Body of pancreas (tissue), 4 donors: ENCODE measurements at regions not wholly inside any gene's neighbourhood (a gene's known extent, or its start where the extent isn't known, plus 50 kb on each side); places are given as distances from the start of the nearest gene placed in this dataset.

Experiments used
- ATAC-seq: fragments of 150-250 bp; one replicate; pipeline ENCODE4 v1.9.1; 2016
- DNase-seq, 4 donors: peaks; one replicate each; pipeline ENCODE4 v3.0.0-alpha.2; 2019
- H3K27ac ChIP-seq, 4 donors: fragments of 200-600 bp; sonication (generic); 1 replicate in 3 of 4; 2 replicates in 1 of 4; pipeline versions ENCODE4 v1.5.1 to v1.6.1; 2016 to 2019; ENCODE audit warnings: mild to moderate bottlenecking in 1 of 4, mixed read lengths in 1 of 4, moderate library complexity in 1 of 4
- H3K27me3 ChIP-seq, 2 donors: fragments of 200-600 bp; sonication (generic); one replicate each; pipeline ENCODE4 v1.6.0; 2016; ENCODE audit warnings: mild to moderate bottlenecking in 1 of 2
- H3K36me3 ChIP-seq, 2 donors: fragments of 200-600 bp; sonication (generic); replicated peaks in 1 of 2; 2 replicates each; pipeline ENCODE4 v1.5.1; 2016; ENCODE audit warnings: low read depth in 2 of 2; ENCODE audit not compliant: insufficient read depth in 1 of 2
- H3K4me1 ChIP-seq: fragments of 200-600 bp; sonication (generic); one replicate; pipeline ENCODE4 v1.6.0; 2016
- H3K4me3 ChIP-seq, 2 donors: fragments of 200-600 bp; sonication (generic); 1 replicate in 1 of 2; 2 replicates in 1 of 2; pipeline ENCODE4 v1.5.1; 2016 to 2019
- H3K9me3 ChIP-seq, 3 donors: fragments of 200-600 bp; sonication (generic); 1 replicate in 2 of 3; 2 replicates in 1 of 3; pipeline ENCODE4 v1.5.1; 2016
- POLR2A ChIP-seq, 3 donors: fragments of 450-650 bp; IDR thresholded peaks; one replicate each; pipeline ENCODE4 v1.6.1; 2016; ENCODE audit warnings: antibody characterized with exemption in 3 of 3, mild to moderate bottlenecking in 2 of 3
- WGBS, 2 donors: methylation state at CpG; one replicate each; pipeline ENCODE4 v1.1.5; 2017; 5-methylcytosine and 5-hydroxymethylcytosine counted together
- intact Hi-C: fragments of 100-400 bp; cut with DNase I; formaldehyde crosslinking; loops from one replicate; pipeline ENCODE4 v1.15.1; 2023
- TF ChIP-seq, protein P1 (sequence below), 7 experiments: fragments of 450-650 bp in 4 of 7; fragments of 200-600 bp in 3 of 7; sonication (generic) in 3 of 7; IDR thresholded peaks; one replicate each; pipeline ENCODE4 v1.5.1; 2016 to 2019; ENCODE audit warnings: antibody characterized with exemption in 7 of 7

GRCh38 chr7:159281573-159281972 lies 136.9 kb upstream of the VIPR2 start:
- H3K36me3 ChIP-seq: no peaks in the 10 kb centered on the region
- intact Hi-C loops: no loop called here
- ATAC-seq: no peak
- no peak overlapping the region for H3K4me3 ChIP-seq
- WGBS, 2 donors: 39 to 70% methylated on average over 2 to 3 of the region's 3 CpGs
- TF ChIP-seq POLR2A (IDR thresholded peaks at IDR 0.05): no peak
- TF ChIP-seq, protein P1, sequence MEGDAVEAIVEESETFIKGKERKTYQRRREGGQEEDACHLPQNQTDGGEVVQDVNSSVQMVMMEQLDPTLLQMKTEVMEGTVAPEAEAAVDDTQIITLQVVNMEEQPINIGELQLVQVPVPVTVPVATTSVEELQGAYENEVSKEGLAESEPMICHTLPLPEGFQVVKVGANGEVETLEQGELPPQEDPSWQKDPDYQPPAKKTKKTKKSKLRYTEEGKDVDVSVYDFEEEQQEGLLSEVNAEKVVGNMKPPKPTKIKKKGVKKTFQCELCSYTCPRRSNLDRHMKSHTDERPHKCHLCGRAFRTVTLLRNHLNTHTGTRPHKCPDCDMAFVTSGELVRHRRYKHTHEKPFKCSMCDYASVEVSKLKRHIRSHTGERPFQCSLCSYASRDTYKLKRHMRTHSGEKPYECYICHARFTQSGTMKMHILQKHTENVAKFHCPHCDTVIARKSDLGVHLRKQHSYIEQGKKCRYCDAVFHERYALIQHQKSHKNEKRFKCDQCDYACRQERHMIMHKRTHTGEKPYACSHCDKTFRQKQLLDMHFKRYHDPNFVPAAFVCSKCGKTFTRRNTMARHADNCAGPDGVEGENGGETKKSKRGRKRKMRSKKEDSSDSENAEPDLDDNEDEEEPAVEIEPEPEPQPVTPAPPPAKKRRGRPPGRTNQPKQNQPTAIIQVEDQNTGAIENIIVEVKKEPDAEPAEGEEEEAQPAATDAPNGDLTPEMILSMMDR (IDR thresholded peaks at IDR 0.05): no peak
- DNase-seq: peak in 3 of 4 donors; percentile 25 to 61 (median 41)
- H3K27me3 ChIP-seq: no peaks in the 10 kb centered on the region
- H3K27ac ChIP-seq: no peak overlapping the region
- H3K4me1 ChIP-seq: no peaks in the 10 kb centered on the region
- no peaks in the 10 kb centered on the region for H3K9me3 ChIP-seq

GRCh38 chr7:159280008-159280407 lies 135.3 kb upstream of the VIPR2 start:
- WGBS, 2 donors: 69 to 83% methylated on average over 3 of the region's 3 CpGs
- Histone ChIP-seq H3K27me3 (no peaks in the 10 kb centered on the region), H3K36me3 (no peaks in the 10 kb centered on the region), H3K27ac (no peak overlapping the region), H3K4me1 (no peaks in the 10 kb centered on the region), H3K9me3 (no peaks in the 10 kb centered on the region), H3K4me3 (no peak overlapping the region)
- no peak for DNase-seq
- no peak for ATAC-seq
- TF ChIP-seq, protein P1 (IDR thresholded peaks at IDR 0.05): no peak
- no peak for TF ChIP-seq POLR2A (IDR thresholded peaks at IDR 0.05)
- intact Hi-C loops: no loop called here

GRCh38 chr7:159272739-159273138 lies 128.1 kb upstream of the VIPR2 start:
- peaks cover 0 to 14% (median 0%) of the 10 kb centered on the region in 3 donors for H3K9me3 ChIP-seq
- no peaks in the 10 kb centered on the region for H3K36me3 ChIP-seq
- DNase-seq (no peak), ATAC-seq (no peak)
- H3K4me3 ChIP-seq: no peak overlapping the region
- H3K27ac ChIP-seq: no peak overlapping the region
- no peaks in the 10 kb centered on the region for H3K27me3 ChIP-seq
- 77 to 82% methylated on average over 3 of the region's 3 CpGs for WGBS, 2 donors
- H3K4me1 ChIP-seq: no peaks in the 10 kb centered on the region
- no peak for TF ChIP-seq POLR2A (IDR thresholded peaks at IDR 0.05)
- TF ChIP-seq, protein P1 (IDR thresholded peaks at IDR 0.05): no peak
- intact Hi-C loops: no loop called here

GRCh38 chr7:159271781-159272180 lies 127.1 kb upstream of the VIPR2 start:
- Histone ChIP-seq H3K9me3 (peaks cover 0 to 14% (median 0%) of the 10 kb centered on the region in 3 donors), H3K4me1 (no peaks in the 10 kb centered on the region), H3K4me3 (no peak overlapping the region), H3K27me3 (no peaks in the 10 kb centered on the region), H3K36me3 (no peaks in the 10 kb centered on the region), H3K27ac (no peak overlapping the region)
- ATAC-seq (no peak), DNase-seq (no peak)
- WGBS, 2 donors: 34 to 48% methylated on average over 1 of the region's 1 CpG
- intact Hi-C loops: no loop called here
- no peak for TF ChIP-seq POLR2A (IDR thresholded peaks at IDR 0.05)
- TF ChIP-seq, protein P1 (IDR thresholded peaks at IDR 0.05): no peak

GRCh38 chr7:159269745-159270144 lies 125.1 kb upstream of the VIPR2 start:
- H3K27me3 ChIP-seq: no peaks in the 10 kb centered on the region
- H3K27ac ChIP-seq: no peak overlapping the region
- no peak for DNase-seq
- no peaks in the 10 kb centered on the region for H3K4me1 ChIP-seq
- intact Hi-C loops: no loop called here
- no peaks in the 10 kb centered on the region for H3K36me3 ChIP-seq
- H3K4me3 ChIP-seq: no peak overlapping the region
- ATAC-seq: no peak
- TF ChIP-seq POLR2A (IDR thresholded peaks at IDR 0.05): no peak
- TF ChIP-seq, protein P1 (IDR thresholded peaks at IDR 0.05): no peak
- peaks cover 0 to 14% (median 0%) of the 10 kb centered on the region in 3 donors for H3K9me3 ChIP-seq
- 94 to 95% methylated on average over 3 of the region's 3 CpGs for WGBS, 2 donors
